Uterus (tissue), 3 donors: ENCODE measurements at regions not wholly inside any gene's neighbourhood (a gene's known extent, or its start where the extent isn't known, plus 50 kb on each side); places are given as distances from the start of the nearest gene placed in this dataset.

Experiments
- DNase-seq, 2 donors: peaks; one replicate each; pipeline ENCODE4 v3.0.0-alpha.2; 2019 to 2020
- H3K27ac ChIP-seq, 2 donors: fragments of 200-600 bp; sonication (generic); 1 replicate in 1 of 2; 2 replicates in 1 of 2; pipeline ENCODE4 v1.5.1; 2016 to 2018
- H3K27me3 ChIP-seq, 2 donors: fragments of 200-600 bp; sonication (generic); one replicate each; pipeline ENCODE4 v1.5.1; 2018 to 2019; ENCODE audit warnings: control low read depth in 1 of 2
- H3K36me3 ChIP-seq, 2 donors: fragments of 200-600 bp; sonication (generic); one replicate each; pipeline ENCODE4 v1.5.1; 2019; ENCODE audit warnings: control low read depth in 1 of 2
- H3K4me1 ChIP-seq, 2 donors: fragments of 200-600 bp; sonication (generic); one replicate each; pipeline ENCODE4 v1.5.1; 2018 to 2019; ENCODE audit warnings: control low read depth in 1 of 2
- H3K4me3 ChIP-seq, 2 donors: fragments of 200-600 bp; sonication (generic); 1 replicate in 1 of 2; 2 replicates in 1 of 2; pipeline ENCODE4 v1.5.1; 2018 to 2019; ENCODE audit warnings: mild to moderate bottlenecking in 1 of 2
- H3K9me3 ChIP-seq, 2 donors: fragments of 200-600 bp; sonication (generic); one replicate each; pipeline ENCODE4 v1.5.1; 2019; ENCODE audit warnings: control low read depth in 1 of 2
- CTCF ChIP-seq, 4 experiments: fragments of 200-600 bp in 2 of 4; fragments of 450-650 bp in 2 of 4; sonication (generic) in 2 of 4; IDR thresholded peaks; one replicate each; pipeline ENCODE4 v1.5.1; 2016 to 2019; ENCODE audit warnings: antibody characterized with exemption in 4 of 4, mild to moderate bottlenecking in 2 of 4, moderate library complexity in 1 of 4
- POLR2A ChIP-seq, 2 donors: fragments of 450-650 bp; IDR thresholded peaks; one replicate each; pipeline ENCODE4 v1.6.1; 2016; ENCODE audit warnings: antibody characterized with exemption in 2 of 2, mild to moderate bottlenecking in 1 of 2, moderate library complexity in 1 of 2
- intact Hi-C: fragments of 100-400 bp; cut with DNase I; formaldehyde crosslinking; loops from one replicate; pipeline ENCODE4 v1.15.1; 2023; ENCODE audit warnings: low total_unique reads
- donor health status: DM: yes; HTN: yes; CAD: no.

GRCh38 chr3:26343647-26344046 lies 278.9 kb upstream of the LRRC3B start:
- DNase-seq = no peak
- Histone ChIP-seq H3K36me3 (no peaks in the 10 kb centered on the region), H3K27me3 (no peaks in the 10 kb centered on the region), H3K9me3 (no peaks in the 10 kb centered on the region), H3K4me3 (no peak overlapping the region), H3K4me1 (no peaks in the 10 kb centered on the region), H3K27ac (no peak overlapping the region)
- intact Hi-C loops = no loop called here
- TF ChIP-seq CTCF (IDR thresholded peaks at IDR 0.05) = no peak
- TF ChIP-seq POLR2A (IDR thresholded peaks at IDR 0.05) = no peak

- TF ChIP-seq CTCF (IDR thresholded peaks at IDR 0.05) (no peak), POLR2A (IDR thresholded peaks at IDR 0.05) (no peak)
- Histone ChIP-seq H3K36me3 (no peaks in the 10 kb centered on the region), H3K27me3 (no peaks in the 10 kb centered on the region), H3K9me3 (no peaks in the 10 kb centered on the region), H3K27ac (no peak overlapping the region), H3K4me3 (no peak overlapping the region), H3K4me1 (no peaks in the 10 kb centered on the region)
- no peak for DNase-seq
- intact Hi-C loops = no loop called here
Measured at GRCh38 chr3:26345613-26346012, 277.0 kb upstream of the LRRC3B start.

- H3K4me3 ChIP-seq = no peak overlapping the region
- no peaks in the 10 kb centered on the region for H3K9me3 ChIP-seq
- no peaks in the 10 kb centered on the region for H3K27me3 ChIP-seq
- DNase-seq = no peak
- intact Hi-C loops = no loop called here
- no peak for TF ChIP-seq CTCF (IDR thresholded peaks at IDR 0.05)
- TF ChIP-seq POLR2A (IDR thresholded peaks at IDR 0.05) = no peak
- no peaks in the 10 kb centered on the region for H3K4me1 ChIP-seq
- H3K36me3 ChIP-seq = no peaks in the 10 kb centered on the region
- no peak overlapping the region for H3K27ac ChIP-seq
Measured at GRCh38 chr3:26346497-26346896, 276.1 kb upstream of the LRRC3B start.

- no peak for DNase-seq
- H3K4me3 ChIP-seq = no peak overlapping the region
- H3K27me3 ChIP-seq = no peaks in the 10 kb centered on the region
- no peaks in the 10 kb centered on the region for H3K36me3 ChIP-seq
- no peaks in the 10 kb centered on the region for H3K4me1 ChIP-seq
- no peak overlapping the region for H3K27ac ChIP-seq
- TF ChIP-seq POLR2A (IDR thresholded peaks at IDR 0.05) = no peak
- intact Hi-C loops = no loop called here
- no peaks in the 10 kb centered on the region for H3K9me3 ChIP-seq
Measured at GRCh38 chr3:26347150-26347549, 275.4 kb upstream of the LRRC3B start.

GRCh38 chr3:26350853-26351252 lies 271.7 kb upstream of the LRRC3B start:
- no peaks in the 10 kb centered on the region for H3K4me1 ChIP-seq
- intact Hi-C loops = no loop called here
- no peaks in the 10 kb centered on the region for H3K27me3 ChIP-seq
- no peak overlapping the region for H3K4me3 ChIP-seq
- no peak overlapping the region for H3K27ac ChIP-seq
- TF ChIP-seq CTCF (IDR thresholded peaks at IDR 0.05) (no peak), POLR2A (IDR thresholded peaks at IDR 0.05) (no peak)
- no peaks in the 10 kb centered on the region for H3K9me3 ChIP-seq
- H3K36me3 ChIP-seq = no peaks in the 10 kb centered on the region
- no peak for DNase-seq

- Histone ChIP-seq H3K27ac (no peak overlapping the region), H3K4me1 (no peaks in the 10 kb centered on the region), H3K36me3 (no peaks in the 10 kb centered on the region), H3K4me3 (no peak overlapping the region), H3K27me3 (no peaks in the 10 kb centered on the region), H3K9me3 (no peaks in the 10 kb centered on the region)
- no peak for TF ChIP-seq CTCF (IDR thresholded peaks at IDR 0.05)
- no peak for TF ChIP-seq POLR2A (IDR thresholded peaks at IDR 0.05)
- intact Hi-C loops = no loop called here
- no peak for DNase-seq
Measured at GRCh38 chr3:26353097-26353496, 269.5 kb upstream of the LRRC3B start.
